Stimulated activated CD4-positive, alpha-beta T cell treated with anti-CD3 and anti-CD28 coated beads, Interleukin-2, amount 100 ng/mL, for 48 hours (primary cell): ENCODE measurements at regions not wholly inside any gene's neighbourhood (a gene's known extent, or its start where the extent isn't known, plus 50 kb on each side); places are given as distances from the start of the nearest gene placed in this dataset.

Experiments
- DNase-seq, 2 donors: peaks; one replicate each; pipeline ENCODE4 v3.0.0-alpha.2; 2020

DNA sequence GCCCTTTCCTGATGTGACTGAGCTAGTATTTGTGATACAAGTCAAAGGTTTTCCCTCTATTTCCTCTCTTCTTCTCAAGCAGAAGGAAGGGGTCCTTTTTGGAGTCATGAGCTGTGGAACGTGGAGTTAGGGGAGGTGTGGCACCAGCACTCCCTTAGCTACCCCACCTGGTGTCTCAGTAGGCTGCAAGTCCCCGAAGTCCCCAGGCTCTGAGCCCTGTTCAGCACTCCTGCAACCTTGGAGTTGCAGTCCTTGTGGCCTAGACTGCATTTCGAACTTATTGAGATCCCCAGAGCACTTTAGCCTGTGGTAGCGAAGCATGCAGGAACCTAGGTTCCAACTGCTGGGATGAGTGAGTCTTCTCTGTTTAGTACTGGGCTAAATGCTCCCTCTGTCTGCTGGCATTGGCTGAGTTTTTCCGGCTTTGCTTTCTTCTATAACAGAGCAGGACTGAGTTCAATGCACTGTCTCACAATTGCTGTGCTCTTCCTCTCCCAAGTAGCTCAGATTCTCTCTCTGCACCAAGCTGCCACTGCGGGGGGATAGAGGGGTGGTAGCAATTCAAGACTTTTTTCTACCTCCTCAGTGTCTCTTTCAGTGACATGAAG lies 600.7 kb upstream of the CDH9 start:
- no peak for DNase-seq

GRCh38 chr5:27619982-27620381 lies 581.6 kb upstream of the CDH9 start:
- no peak for DNase-seq

DNA sequence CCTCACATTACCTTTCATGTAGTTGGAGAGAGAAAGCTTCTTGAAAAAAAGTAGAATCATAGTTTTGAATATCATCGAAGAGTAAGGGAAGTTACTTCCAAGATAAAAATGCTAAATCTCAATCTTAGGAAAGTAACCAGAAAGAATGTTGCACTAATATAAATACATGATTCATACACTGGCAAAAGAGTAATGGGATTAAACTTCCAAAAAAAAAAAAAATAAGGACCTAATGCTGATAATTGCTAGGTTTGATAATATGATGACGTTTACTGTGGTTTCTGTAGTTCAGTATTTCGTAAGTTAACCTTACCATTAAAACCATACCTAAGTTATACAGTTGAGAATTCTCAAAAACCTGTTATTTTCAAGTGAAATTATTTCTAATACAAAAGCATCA lies 573.8 kb upstream of the CDH9 start:
- no peak for DNase-seq

DNA sequence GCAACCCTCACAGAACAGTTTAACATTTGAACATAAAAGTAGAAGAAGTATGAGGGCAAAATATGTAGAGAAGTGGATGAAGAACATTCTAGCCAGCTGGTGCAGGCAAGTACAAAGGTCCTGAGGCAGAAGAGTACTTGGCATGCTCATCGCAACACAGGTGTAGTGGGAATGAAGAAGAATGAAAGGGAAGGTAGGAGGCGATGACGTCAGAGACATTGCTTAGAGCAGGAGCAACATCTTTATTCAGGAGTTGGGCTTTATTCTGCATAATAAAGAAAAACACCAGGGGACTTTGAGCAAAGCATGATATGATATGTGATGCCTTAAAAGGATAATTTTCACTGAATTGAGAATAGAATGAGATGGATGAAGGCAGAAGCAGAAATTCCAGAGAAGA lies 570.6 kb upstream of the CDH9 start:
- DNase-seq = no peak

DNA sequence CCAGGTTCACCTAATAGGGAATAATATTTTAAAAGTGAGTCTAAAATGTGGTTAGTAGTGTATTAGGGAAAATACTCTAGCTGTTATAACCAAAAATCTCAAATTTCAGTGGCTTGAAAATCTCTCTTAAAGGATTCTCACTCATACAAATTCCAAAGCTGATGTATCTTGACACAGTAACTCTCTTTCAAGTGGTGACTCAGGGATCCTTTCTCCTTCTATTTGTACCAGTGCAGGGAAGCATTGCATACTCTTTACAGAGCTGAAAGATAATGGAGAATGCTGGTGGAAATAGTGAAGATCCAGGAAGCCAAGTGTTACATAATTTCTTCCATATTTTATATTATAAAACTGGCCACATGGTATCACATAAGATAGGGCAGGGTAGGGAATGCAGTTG lies 560.2 kb upstream of the CDH9 start:
- DNase-seq = no peak

GRCh38 chr5:27594141-27594540 lies 555.8 kb upstream of the CDH9 start:
- no peak for DNase-seq

GRCh38 chr5:27592231-27592630 lies 553.8 kb upstream of the CDH9 start:
- DNase-seq = no peak

- DNase-seq = no peak
Observed at GRCh38 chr5:27590503-27590902, 552.1 kb upstream of the CDH9 start.

- DNase-seq = no peak
Observed at GRCh38 chr5:27578279-27578678, 539.9 kb upstream of the CDH9 start.

- DNase-seq = no peak
Observed at GRCh38 chr5:27571681-27572080, 533.3 kb upstream of the CDH9 start.

- DNase-seq = no peak
Observed at GRCh38 chr5:27568811-27569210, 530.4 kb upstream of the CDH9 start.

DNA sequence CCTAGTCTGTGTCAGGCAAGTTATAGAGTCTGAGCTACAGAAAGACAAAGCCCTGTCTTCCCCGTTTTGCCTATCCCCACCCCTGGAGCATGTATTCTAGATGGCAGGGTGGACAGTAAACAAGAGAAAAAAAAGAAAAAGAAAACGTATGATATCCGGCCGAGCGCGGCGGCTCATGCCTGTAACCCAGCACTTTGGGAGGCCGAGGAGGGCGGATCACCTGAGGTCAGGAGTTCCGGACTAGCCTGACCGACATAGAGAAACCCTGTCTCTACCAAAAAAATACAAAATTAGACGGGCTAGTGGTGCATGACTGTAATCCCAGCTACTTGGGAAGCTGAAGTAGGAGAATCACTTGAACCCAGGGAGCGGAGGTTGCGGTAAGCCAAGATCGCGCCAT lies 523.0 kb upstream of the CDH9 start:
- DNase-seq = no peak

DNA sequence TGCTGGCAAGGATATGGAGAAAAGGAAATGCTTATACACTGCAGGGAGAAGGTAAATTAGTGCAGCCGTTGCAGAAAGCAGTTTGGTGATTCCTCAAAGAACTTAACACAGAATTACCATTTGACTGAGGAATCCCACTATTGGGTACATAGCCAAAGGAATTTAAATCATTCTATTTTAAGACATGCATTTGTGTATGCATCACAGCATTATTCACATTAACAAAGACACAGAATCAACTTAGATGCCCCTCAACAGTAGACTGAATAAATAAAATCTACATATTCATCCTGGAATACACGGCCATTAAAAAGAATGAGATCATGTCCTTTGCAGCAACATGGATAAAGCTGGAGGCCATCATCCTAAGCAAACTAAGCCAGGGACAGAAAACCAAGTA lies 510.1 kb upstream of the CDH9 start:
- DNase-seq = no peak

DNA sequence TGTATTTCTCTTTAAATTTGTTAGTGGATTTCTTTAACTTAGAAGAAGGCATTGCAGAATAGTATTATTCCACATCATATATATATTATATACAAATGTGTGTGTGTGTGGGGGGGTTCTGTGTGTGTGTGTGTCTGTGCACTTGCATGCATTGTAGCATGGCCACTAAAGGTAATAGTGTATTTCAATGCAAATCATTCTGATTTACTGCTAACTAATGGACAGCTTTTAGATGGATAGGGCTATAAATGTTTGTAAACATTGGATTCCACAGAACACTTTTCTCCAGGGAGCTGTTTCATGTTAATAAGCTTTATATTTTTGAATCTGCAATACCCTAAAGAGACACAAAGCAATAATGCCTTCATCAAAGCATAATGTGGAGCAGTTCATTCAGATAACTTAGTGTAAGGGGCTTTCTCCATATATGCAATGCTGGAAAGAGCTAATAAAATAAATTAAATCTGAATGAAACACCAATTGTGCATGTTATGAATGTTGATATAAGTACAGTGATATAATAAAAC lies 496.7 kb upstream of the CDH9 start:
- no peak for DNase-seq

- DNase-seq = no peak
Observed at GRCh38 chr5:27532305-27532704, 493.9 kb upstream of the CDH9 start.

GRCh38 chr5:27524515-27524914 lies 486.1 kb upstream of the CDH9 start:
- DNase-seq = no peak

DNA sequence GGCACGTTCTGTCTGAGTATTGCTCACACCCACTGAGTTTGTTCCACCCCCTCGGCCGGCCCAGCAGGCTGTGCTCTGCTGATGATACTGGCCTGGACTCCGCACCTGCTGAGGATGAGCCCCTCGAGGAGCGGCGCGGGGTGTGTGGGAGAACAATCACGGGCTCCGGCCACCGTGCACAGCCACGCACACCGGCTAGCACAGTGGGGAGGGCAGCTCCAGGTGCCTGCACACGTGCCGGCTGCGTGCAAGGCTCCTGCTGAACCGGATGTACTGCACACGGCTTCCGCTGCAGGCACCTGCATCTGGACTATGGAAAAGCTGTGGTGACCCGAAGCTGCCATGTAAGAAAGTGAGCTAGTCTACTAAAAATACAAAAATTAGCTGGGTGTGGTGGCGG lies 485.2 kb upstream of the CDH9 start:
- no peak for DNase-seq

GRCh38 chr5:27516437-27516836 lies 478.1 kb upstream of the CDH9 start:
- DNase-seq = no peak

- no peak for DNase-seq
Observed at GRCh38 chr5:27511061-27511460, 472.7 kb upstream of the CDH9 start.

GRCh38 chr5:27503813-27504212 lies 465.4 kb upstream of the CDH9 start:
- DNase-seq = no peak

DNA sequence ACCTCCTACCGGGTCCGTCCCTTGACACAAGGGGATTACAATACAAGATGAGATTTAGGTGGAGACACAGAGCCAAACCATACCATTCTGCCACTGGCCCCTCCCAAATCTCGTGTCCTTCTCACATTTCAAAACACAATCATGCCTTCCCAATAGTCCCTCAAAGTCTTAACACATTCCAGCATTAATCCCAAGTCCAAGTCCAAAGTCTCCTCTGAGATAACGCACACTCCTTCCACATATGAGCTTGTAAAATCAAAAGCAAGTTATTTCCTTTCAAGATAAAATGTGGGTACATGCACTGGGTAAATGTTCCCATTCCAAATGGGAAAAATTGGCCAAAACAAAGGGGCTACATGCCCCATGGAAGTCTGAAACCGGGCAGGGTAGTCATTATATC lies 463.9 kb upstream of the CDH9 start:
- no peak for DNase-seq

GRCh38 chr5:27497491-27497890 lies 459.1 kb upstream of the CDH9 start:
- no peak for DNase-seq

GRCh38 chr5:27494887-27495286 lies 456.5 kb upstream of the CDH9 start:
- no peak for DNase-seq

DNA sequence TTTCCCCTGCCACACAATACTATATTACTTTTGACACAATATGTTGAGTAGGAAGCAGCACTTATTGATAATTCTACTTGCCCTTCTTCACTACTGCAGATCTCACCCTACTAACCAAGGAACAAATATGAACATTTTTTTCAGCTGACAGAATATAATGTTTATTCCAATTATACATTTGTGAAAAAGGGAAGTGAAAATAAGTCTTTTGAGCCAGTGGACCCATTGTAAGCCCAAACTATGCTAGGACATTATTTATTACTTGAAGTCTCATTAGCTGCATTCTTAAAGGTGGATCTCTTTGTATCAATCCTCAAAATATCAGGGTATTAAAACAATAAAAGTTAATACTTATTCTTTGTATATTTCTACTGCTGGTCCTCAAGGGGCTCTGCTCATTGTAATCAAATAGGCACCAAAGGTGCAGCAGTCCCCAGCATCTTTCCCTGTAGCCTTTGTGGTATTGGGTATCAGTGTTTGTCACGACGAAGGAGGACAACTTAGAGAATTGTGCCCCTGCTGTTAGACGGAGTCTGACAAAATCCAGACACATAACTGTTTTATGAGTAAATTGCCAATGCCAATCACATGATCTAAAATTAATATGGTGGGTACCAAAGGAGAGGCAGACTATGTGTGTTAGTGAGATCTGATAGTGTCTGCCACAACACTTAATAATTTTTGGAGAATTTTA lies 453.5 kb upstream of the CDH9 start:
- DNase-seq = no peak

- no peak for DNase-seq
Observed at GRCh38 chr5:27491047-27491446, 452.7 kb upstream of the CDH9 start.
